ENCODE measurements at regions not wholly inside any gene's neighbourhood (a gene's known extent, or its start where the extent isn't known, plus 50 kb on each side); places are given as distances from the start of the nearest gene placed in this dataset.

DNA sequence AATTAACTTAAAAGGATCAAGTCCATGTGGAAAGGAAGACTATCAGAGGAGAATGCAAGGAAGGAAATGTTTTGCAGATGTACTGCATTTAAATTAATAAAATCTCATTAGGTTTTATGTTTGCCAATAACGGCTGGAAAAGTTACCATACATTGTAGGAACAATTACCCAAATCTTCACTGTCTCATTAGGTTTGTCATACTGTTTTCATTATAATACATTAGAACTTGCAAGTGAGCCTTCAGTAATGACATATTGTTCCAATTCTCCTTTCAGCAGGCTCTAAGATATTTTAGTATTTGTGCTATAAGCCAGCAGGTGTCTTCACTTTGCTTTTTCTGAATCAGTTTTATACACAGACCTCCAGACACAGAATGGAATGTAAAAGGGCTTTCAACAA lies 661.6 kb upstream of the KLHL1 start:
- TF ChIP-seq, protein P1, sequence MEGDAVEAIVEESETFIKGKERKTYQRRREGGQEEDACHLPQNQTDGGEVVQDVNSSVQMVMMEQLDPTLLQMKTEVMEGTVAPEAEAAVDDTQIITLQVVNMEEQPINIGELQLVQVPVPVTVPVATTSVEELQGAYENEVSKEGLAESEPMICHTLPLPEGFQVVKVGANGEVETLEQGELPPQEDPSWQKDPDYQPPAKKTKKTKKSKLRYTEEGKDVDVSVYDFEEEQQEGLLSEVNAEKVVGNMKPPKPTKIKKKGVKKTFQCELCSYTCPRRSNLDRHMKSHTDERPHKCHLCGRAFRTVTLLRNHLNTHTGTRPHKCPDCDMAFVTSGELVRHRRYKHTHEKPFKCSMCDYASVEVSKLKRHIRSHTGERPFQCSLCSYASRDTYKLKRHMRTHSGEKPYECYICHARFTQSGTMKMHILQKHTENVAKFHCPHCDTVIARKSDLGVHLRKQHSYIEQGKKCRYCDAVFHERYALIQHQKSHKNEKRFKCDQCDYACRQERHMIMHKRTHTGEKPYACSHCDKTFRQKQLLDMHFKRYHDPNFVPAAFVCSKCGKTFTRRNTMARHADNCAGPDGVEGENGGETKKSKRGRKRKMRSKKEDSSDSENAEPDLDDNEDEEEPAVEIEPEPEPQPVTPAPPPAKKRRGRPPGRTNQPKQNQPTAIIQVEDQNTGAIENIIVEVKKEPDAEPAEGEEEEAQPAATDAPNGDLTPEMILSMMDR (IDR thresholded peaks at IDR 0.05) = no peak
- no peak for TF ChIP-seq POLR2AphosphoS5 (IDR thresholded peaks at IDR 0.05; ENCODE audit: insufficient read depth in 1 of 2, low read depth in 1 of 2)
